ENCODE measurements at regions not wholly inside any gene's neighbourhood (a gene's known extent, or its start where the extent isn't known, plus 50 kb on each side); places are given as distances from the start of the nearest gene placed in this dataset.
"Not testable (repeated sequence)": the region's sequence is repeated elsewhere in the genome, so short reads cannot be mapped to it uniquely, and the experiment has no call there.

DNA sequence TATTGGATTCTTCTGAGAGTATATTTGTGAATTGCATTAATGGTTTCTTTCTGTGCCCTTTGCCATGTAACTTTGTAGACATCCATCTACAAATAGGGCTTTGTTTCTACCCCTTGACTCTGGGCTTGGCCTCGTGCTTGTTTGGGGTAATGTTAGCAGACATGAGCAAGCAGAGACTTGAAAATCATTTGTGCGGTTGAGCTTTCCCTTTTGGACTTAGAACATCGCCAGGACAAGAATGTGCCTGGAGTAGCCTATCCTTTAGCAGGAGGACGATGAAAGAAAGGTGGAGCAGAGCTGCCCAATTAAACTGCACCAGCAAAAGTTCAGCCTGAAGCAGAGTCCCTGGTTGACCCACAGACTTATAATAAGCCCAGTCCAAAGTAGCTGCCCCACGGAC is 785.9 kb downstream of the EPHA4 start:
- no peak for DNase-seq (ENCODE audit: low read depth)

GRCh38 chr2:220787251-220787650 is 784.9 kb downstream of the EPHA4 start:
- no peak for DNase-seq (ENCODE audit: low read depth)

- peak; percentile 64 for DNase-seq (ENCODE audit: low read depth)
These were observed 782.1 kb downstream of the EPHA4 start for GRCh38 chr2:220789961-220790360.

DNA sequence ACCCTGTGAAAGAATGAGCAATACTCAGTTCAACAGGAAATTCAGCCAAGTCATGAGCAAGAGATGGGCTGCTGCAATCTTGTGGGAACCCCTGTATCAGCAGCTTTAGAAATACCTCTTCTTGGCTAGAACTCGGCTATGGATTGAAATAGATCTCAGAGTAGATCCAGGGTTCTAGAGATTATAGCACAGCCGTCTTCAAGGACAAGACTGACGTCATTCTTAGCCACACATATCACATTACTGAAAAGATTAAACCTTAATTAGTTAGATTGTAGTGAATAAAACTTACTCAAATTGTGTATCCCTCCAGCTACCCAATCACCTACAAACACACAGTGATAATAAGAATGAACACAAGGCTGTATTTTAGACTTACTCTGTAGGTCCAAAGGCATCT is 776.4 kb downstream of the EPHA4 start:
- DNase-seq (ENCODE audit: low read depth) = no peak

DNA sequence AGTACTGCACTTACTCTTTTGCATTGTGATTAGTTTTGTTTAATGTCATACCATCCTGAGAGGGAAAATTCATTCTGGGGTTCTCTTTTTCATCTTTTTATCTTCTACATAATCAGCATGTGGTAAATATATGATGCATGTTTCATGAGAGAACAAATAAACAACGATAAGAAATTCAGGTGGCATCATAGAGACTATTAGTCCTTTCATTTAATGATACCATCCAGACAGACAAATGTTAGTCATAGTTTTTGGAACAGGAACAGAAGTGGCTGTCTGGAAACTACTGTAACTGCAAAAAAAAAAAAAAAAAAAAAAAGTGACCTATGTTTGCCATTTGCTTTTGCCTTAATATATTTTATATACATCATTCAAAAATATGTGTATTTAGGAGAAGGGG is 761.0 kb downstream of the EPHA4 start:
- no peak for DNase-seq (ENCODE audit: low read depth)

DNA sequence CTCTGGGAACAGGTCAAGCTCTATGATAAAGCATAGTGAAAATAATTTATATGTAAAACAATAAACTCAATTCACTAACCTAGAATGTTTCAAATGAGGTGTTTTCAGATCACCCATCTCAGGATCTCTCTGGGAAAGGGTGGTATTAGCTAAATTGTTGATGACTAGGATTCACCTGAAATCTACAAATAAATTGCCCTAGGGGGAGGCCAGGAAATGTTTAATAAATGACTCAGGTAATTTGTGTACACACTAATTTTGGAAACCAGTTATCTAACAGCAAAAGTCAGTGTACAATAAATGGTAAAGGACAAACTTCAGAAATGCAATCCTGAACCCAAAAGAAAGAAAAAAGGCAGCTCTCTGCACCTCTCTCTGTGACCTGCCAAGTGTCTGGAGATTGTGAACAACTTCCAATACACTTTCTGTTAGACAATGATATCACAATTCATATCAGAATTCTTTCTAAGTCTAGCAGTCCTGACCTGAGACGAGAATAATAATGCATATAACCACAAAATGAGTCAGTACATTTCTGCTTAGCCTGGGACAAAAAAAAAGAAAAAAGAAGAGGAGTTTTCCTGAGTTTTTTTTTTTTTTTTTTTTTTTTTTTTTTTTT is 760.0 kb downstream of the EPHA4 start:
- no peak for DNase-seq (ENCODE audit: low read depth)

- no peak for DNase-seq (ENCODE audit: low read depth)
These were observed 757.7 kb downstream of the EPHA4 start for GRCh38 chr2:220814441-220814840.

DNA sequence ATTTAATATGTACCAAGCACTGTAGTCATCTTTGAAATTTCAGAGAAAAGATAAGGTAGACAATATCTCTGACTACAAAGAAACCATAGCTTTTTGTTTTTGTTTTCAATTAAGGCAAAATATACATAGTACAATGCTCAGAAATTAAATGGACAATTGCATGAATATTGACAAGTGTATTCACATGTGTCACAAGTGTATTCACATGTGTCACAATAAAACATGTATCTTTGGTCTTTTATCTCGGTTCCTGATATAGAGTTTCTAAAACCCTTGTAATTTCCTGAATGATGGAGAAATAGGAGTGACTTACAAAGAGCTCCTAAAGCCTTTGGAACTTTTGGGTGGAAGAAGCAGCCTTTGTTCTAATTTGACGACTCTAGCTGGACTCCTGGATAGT is 756.4 kb downstream of the EPHA4 start:
- DNase-seq (ENCODE audit: low read depth) = no peak

GRCh38 chr2:220821683-220822082 is 750.4 kb downstream of the EPHA4 start:
- DNase-seq (ENCODE audit: low read depth) = no peak

GRCh38 chr2:220823590-220823989 is 748.5 kb downstream of the EPHA4 start:
- DNase-seq (ENCODE audit: low read depth) = not testable (repeated sequence)

DNA sequence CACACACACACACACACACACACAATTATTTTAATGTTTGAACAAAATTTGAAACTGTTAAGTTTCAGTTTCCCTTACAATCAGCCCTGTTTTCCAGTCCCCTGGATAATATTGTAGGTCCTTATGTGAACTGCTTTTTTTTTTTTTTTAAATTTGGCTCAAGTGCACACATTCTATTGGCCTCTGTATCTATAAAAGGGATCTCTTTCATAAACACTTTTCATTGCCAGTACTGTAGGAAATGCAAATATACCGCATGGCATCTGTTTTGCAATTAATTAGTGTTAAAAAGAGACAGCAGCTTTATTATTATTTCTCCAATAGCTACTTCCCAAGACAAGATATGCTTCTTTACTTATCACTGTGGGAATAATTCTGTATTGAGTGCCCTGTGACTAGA is 738.7 kb downstream of the EPHA4 start:
- no peak for DNase-seq (ENCODE audit: low read depth)

- no peak for DNase-seq (ENCODE audit: low read depth)
These were observed 736.5 kb downstream of the EPHA4 start for GRCh38 chr2:220835583-220835982.

- DNase-seq (ENCODE audit: low read depth) = no peak
These were observed 734.9 kb downstream of the EPHA4 start for GRCh38 chr2:220837226-220837625.

DNA sequence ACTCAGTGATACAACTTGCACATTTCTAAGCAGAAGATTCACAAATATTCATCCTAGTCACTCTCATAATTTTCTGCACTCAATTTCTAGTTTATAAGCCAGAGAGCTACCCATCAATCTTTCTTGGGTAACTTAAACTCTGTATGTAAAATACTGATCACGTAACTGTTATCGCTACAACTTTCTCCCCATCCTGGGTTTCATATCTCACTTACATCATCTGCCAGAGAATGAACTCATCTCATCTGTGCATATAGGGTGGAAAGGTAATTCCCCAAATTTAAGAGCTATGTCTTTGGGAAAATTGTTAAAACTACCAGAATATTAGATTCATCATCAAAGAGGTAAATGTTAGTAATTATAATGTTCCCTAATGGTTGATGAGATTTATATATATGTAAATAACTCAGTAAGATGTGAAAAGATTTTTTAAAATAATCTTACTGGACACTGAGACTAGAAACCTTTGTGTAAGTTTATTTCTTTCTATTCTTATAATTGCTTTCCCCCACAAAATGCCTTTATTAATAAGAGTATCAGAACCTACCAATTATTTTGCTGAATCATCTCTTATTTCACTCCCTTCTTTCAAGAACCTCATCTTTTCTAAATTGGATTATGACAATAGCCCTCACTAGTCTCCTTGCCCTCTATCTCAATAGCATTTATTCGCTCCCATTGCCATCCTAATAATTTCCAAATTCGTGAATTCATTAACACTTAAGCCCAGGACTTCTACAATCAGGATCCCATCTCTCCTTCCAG is 729.0 kb downstream of the EPHA4 start:
- no peak for DNase-seq (ENCODE audit: low read depth)

- DNase-seq (ENCODE audit: low read depth) = no peak
These were observed 726.3 kb downstream of the EPHA4 start for GRCh38 chr2:220845766-220846273.

- DNase-seq (ENCODE audit: low read depth) = no peak
These were observed 725.1 kb downstream of the EPHA4 start for GRCh38 chr2:220847006-220847405.

DNA sequence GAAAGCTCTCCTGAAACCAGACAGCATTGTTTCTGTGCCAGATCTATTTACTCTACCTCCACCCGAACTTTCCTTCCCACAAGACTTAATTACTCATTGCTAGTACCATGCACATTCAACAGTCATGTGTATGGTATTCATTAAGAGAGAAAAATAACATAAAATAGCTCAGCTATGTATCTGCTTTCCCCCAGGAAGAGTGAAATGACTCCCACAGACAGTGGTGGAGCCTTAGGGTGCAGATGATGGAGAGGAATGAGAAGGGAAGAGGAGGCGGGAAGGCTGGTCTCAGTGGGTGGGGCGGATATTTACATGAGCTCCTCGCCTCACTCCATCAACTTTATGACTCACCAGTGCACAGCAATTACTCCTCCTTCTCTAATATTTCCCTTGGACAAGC is 724.5 kb downstream of the EPHA4 start:
- DNase-seq (ENCODE audit: low read depth) = peak; percentile 9

DNA sequence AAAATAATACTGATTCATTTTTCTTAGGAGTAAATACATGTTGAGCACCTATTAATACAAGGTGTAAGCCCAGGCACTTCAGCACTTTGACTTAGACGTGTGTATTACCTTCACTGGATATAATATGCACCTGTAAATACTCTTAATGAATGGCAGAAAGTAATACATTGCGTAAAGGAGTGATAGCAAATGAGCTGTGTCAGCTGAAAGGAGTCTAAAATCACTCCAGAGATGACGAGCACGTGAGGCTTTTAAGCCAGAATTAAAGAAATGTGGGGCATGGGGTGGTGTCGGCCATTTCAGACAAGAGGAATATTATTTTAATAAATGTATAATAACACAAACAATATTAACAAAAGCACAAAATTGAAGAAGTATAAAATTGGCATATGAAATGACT is 722.7 kb downstream of the EPHA4 start:
- DNase-seq (ENCODE audit: low read depth) = no peak

GRCh38 chr2:220850116-220850515 is 722.0 kb downstream of the EPHA4 start:
- DNase-seq (ENCODE audit: low read depth) = no peak

DNA sequence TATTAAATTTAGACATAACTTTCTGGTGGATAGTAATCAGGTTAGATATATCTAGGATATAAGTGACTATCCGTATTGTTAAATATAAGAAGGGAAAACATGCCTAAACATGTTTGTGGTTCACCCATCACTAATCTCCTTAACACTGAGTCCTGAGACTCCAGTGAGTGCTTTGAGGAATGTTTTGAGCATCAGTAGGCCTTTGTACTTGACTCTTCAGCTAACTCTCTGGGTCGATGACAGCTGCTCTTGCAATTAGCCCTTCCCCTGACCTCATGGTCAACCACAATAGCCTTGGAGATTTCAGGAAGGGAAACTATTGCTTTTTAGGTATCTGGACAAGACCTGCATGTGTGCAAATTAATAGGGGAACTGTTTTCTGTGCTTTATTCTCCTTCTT is 716.8 kb downstream of the EPHA4 start:
- no peak for DNase-seq (ENCODE audit: low read depth)

DNA sequence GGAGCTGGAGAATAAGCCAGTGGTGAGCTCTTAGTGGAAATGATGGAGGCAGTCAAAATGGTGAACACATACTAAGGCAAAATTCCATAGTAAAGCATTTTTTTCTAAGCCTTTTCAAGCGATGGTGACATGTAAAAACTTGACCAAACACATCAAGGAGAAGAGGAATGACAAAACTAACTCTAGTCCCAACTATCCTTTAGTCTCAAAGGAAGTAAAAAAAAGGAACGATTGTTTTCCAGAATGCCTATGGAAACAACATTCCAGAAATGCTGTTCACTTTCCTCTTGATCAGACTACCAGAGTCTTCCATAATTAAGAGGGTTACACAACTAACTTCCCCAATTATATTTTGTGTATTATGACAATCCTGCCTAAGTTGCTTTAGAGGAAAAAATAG is 715.6 kb downstream of the EPHA4 start:
- no peak for DNase-seq (ENCODE audit: low read depth)

GRCh38 chr2:220857368-220857767 is 714.7 kb downstream of the EPHA4 start:
- no peak for DNase-seq (ENCODE audit: low read depth)

- no peak for DNase-seq (ENCODE audit: low read depth)
These were observed 714.0 kb downstream of the EPHA4 start for GRCh38 chr2:220858101-220858500.

DNA sequence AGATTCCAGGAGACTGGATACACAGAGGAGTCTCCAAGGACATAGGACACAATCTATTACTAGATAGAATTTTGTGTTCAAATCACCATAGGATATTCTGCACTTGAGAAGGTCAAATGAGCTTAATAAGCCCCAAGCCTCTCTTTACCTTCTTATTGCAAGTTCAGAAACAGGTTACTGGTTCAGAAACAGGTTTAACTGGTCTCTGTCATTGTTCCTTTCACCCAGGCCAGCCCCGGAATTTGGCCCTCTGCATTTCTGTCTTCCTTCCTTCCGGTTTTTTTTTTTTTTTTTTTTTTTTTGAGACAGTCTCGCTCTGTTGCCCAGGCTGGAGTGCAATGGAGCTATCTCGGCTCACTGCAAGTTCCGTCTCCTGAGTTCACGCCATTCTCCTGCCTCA is 700.2 kb downstream of the EPHA4 start:
- DNase-seq (ENCODE audit: low read depth) = no peak
